ENCODE measurements at regions not wholly inside any gene's neighbourhood (a gene's known extent, or its start where the extent isn't known, plus 50 kb on each side); places are given as distances from the start of the nearest gene placed in this dataset.
A peak's percentile ranks its signal among the peaks of the same experiment; 100 is the strongest.

- Histone ChIP-seq H3K4me3 (ENCODE audit: low read depth, low read length) (no peak overlapping the region), H3K36me3 (ENCODE audit: control insufficient read depth, insufficient read depth, low read length) (no peaks in the 10 kb centered on the region), H3K27me3 (ENCODE audit: control insufficient read depth, insufficient read depth, low read length) (no peaks in the 10 kb centered on the region), H3K9me3 (ENCODE audit: control insufficient read depth, insufficient read depth, low read length) (no peaks in the 10 kb centered on the region), H3K27ac (ENCODE audit: low read depth, low read length) (no peak overlapping the region), H3K4me1 (ENCODE audit: control insufficient read depth, insufficient read depth, low read length) (no peaks in the 10 kb centered on the region)
- 92% methylated on average over 4 of the region's 6 CpGs for WGBS (ENCODE audit: insufficient coverage)
- DNase-seq (ENCODE audit: low read depth in 4 of 6, low spot score in 6 of 6), result no peak
Observed at GRCh38 chr6:9614778-9615177, 800.1 kb downstream of the TFAP2A start.

- H3K4me1 ChIP-seq (ENCODE audit: control insufficient read depth, insufficient read depth, low read length), result no peaks in the 10 kb centered on the region
- WGBS (ENCODE audit: insufficient coverage), result 86% methylated on average over 1 of the region's 2 CpGs
- H3K9me3 ChIP-seq (ENCODE audit: control insufficient read depth, insufficient read depth, low read length), result no peaks in the 10 kb centered on the region
Observed at GRCh38 chr6:9612489-9612888, 802.4 kb downstream of the TFAP2A start.

GRCh38 chr6:9610620-9611415, 804.1 kb downstream of the TFAP2A start:
- Histone ChIP-seq H3K27me3 (ENCODE audit: control insufficient read depth, insufficient read depth, low read length) (peaks cover 4% of the 10 kb centered on the region), H3K4me3 (ENCODE audit: low read depth, low read length) (no peak overlapping the region), H3K27ac (ENCODE audit: low read depth, low read length) (no peak overlapping the region), H3K36me3 (ENCODE audit: control insufficient read depth, insufficient read depth, low read length) (no peaks in the 10 kb centered on the region), H3K4me1 (ENCODE audit: control insufficient read depth, insufficient read depth, low read length) (no peaks in the 10 kb centered on the region), H3K9me3 (ENCODE audit: control insufficient read depth, insufficient read depth, low read length) (peaks cover 1% of the 10 kb centered on the region)
- no CpG with 5 or more reads among the region's 8 CpGs for WGBS (ENCODE audit: insufficient coverage)
- peak in 2 of 6 donors; percentile 11 to 86 for DNase-seq (ENCODE audit: low read depth in 4 of 6, low spot score in 6 of 6)

More at GRCh38 chr6:9612489-9612888, 802.4 kb downstream of the TFAP2A start:
- H3K36me3 ChIP-seq (ENCODE audit: control insufficient read depth, insufficient read depth, low read length), result no peaks in the 10 kb centered on the region
- no peaks in the 10 kb centered on the region for H3K27me3 ChIP-seq (ENCODE audit: control insufficient read depth, insufficient read depth, low read length)
- no peak overlapping the region for H3K27ac ChIP-seq (ENCODE audit: low read depth, low read length)
- no peak for DNase-seq (ENCODE audit: low read depth in 4 of 6, low spot score in 6 of 6)
- H3K4me3 ChIP-seq (ENCODE audit: low read depth, low read length), result no peak overlapping the region

GRCh38 chr6:9606435-9607134, 808.3 kb downstream of the TFAP2A start:
- Histone ChIP-seq H3K36me3 (ENCODE audit: control insufficient read depth, insufficient read depth, low read length) (no peaks in the 10 kb centered on the region), H3K27me3 (ENCODE audit: control insufficient read depth, insufficient read depth, low read length) (peaks cover 4% of the 10 kb centered on the region), H3K4me3 (ENCODE audit: low read depth, low read length) (no peak overlapping the region), H3K9me3 (ENCODE audit: control insufficient read depth, insufficient read depth, low read length) (peaks cover 1% of the 10 kb centered on the region), H3K4me1 (ENCODE audit: control insufficient read depth, insufficient read depth, low read length) (no peaks in the 10 kb centered on the region), H3K27ac (ENCODE audit: low read depth, low read length) (no peak overlapping the region)
- DNase-seq (ENCODE audit: low read depth in 4 of 6, low spot score in 6 of 6), result no peak
- 43% methylated on average over 8 of the region's 14 CpGs for WGBS (ENCODE audit: insufficient coverage)

GRCh38 chr6:9594746-9595145, 820.1 kb downstream of the TFAP2A start:
- H3K4me3 ChIP-seq (ENCODE audit: low read depth, low read length), result no peak overlapping the region
- H3K27ac ChIP-seq (ENCODE audit: low read depth, low read length), result no peak overlapping the region
- peak in 1 of 6 donors; percentile 54 for DNase-seq (ENCODE audit: low read depth in 4 of 6, low spot score in 6 of 6)
- no peaks in the 10 kb centered on the region for H3K36me3 ChIP-seq (ENCODE audit: control insufficient read depth, insufficient read depth, low read length)
- no peaks in the 10 kb centered on the region for H3K4me1 ChIP-seq (ENCODE audit: control insufficient read depth, insufficient read depth, low read length)
- no CpG with 5 or more reads among the region's 2 CpGs for WGBS (ENCODE audit: insufficient coverage)
- no peaks in the 10 kb centered on the region for H3K9me3 ChIP-seq (ENCODE audit: control insufficient read depth, insufficient read depth, low read length)
- no peaks in the 10 kb centered on the region for H3K27me3 ChIP-seq (ENCODE audit: control insufficient read depth, insufficient read depth, low read length)

- no peaks in the 10 kb centered on the region for H3K4me1 ChIP-seq (ENCODE audit: control insufficient read depth, insufficient read depth, low read length)
- no peaks in the 10 kb centered on the region for H3K36me3 ChIP-seq (ENCODE audit: control insufficient read depth, insufficient read depth, low read length)
- H3K4me3 ChIP-seq (ENCODE audit: low read depth, low read length), result no peak overlapping the region
- DNase-seq (ENCODE audit: low read depth in 4 of 6, low spot score in 6 of 6), result no peak
- H3K27ac ChIP-seq (ENCODE audit: low read depth, low read length), result no peak overlapping the region
- no peaks in the 10 kb centered on the region for H3K27me3 ChIP-seq (ENCODE audit: control insufficient read depth, insufficient read depth, low read length)
- no CpG with 5 or more reads among the region's 3 CpGs for WGBS (ENCODE audit: insufficient coverage)
- no peaks in the 10 kb centered on the region for H3K9me3 ChIP-seq (ENCODE audit: control insufficient read depth, insufficient read depth, low read length)
Observed at GRCh38 chr6:9593554-9593953, 821.3 kb downstream of the TFAP2A start.

- 71% methylated on average over 1 of the region's 2 CpGs for WGBS (ENCODE audit: insufficient coverage)
- Histone ChIP-seq H3K27me3 (ENCODE audit: control insufficient read depth, insufficient read depth, low read length) (no peaks in the 10 kb centered on the region), H3K9me3 (ENCODE audit: control insufficient read depth, insufficient read depth, low read length) (no peaks in the 10 kb centered on the region), H3K36me3 (ENCODE audit: control insufficient read depth, insufficient read depth, low read length) (no peaks in the 10 kb centered on the region), H3K27ac (ENCODE audit: low read depth, low read length) (no peak overlapping the region), H3K4me1 (ENCODE audit: control insufficient read depth, insufficient read depth, low read length) (no peaks in the 10 kb centered on the region), H3K4me3 (ENCODE audit: low read depth, low read length) (no peak overlapping the region)
- peak in 1 of 6 donors; percentile 64 for DNase-seq (ENCODE audit: low read depth in 4 of 6, low spot score in 6 of 6)
Observed at GRCh38 chr6:9583753-9584352, 831.0 kb downstream of the TFAP2A start.

GRCh38 chr6:9581155-9581554, 833.7 kb downstream of the TFAP2A start:
- H3K27ac ChIP-seq (ENCODE audit: low read depth, low read length), result no peak overlapping the region
- no peak overlapping the region for H3K4me3 ChIP-seq (ENCODE audit: low read depth, low read length)
- no peaks in the 10 kb centered on the region for H3K27me3 ChIP-seq (ENCODE audit: control insufficient read depth, insufficient read depth, low read length)
- no peaks in the 10 kb centered on the region for H3K9me3 ChIP-seq (ENCODE audit: control insufficient read depth, insufficient read depth, low read length)
- no peak for DNase-seq (ENCODE audit: low read depth in 4 of 6, low spot score in 6 of 6)
- H3K4me1 ChIP-seq (ENCODE audit: control insufficient read depth, insufficient read depth, low read length), result no peaks in the 10 kb centered on the region
- no peaks in the 10 kb centered on the region for H3K36me3 ChIP-seq (ENCODE audit: control insufficient read depth, insufficient read depth, low read length)

- H3K36me3 ChIP-seq (ENCODE audit: control insufficient read depth, insufficient read depth, low read length), result no peaks in the 10 kb centered on the region
- H3K27ac ChIP-seq (ENCODE audit: low read depth, low read length), result no peak overlapping the region
- DNase-seq (ENCODE audit: low read depth in 4 of 6, low spot score in 6 of 6), result no peak
- H3K4me1 ChIP-seq (ENCODE audit: control insufficient read depth, insufficient read depth, low read length), result no peaks in the 10 kb centered on the region
- H3K4me3 ChIP-seq (ENCODE audit: low read depth, low read length), result no peak overlapping the region
- WGBS (ENCODE audit: insufficient coverage), result 80% methylated on average over 4 of the region's 4 CpGs
- H3K27me3 ChIP-seq (ENCODE audit: control insufficient read depth, insufficient read depth, low read length), result no peaks in the 10 kb centered on the region
- no peaks in the 10 kb centered on the region for H3K9me3 ChIP-seq (ENCODE audit: control insufficient read depth, insufficient read depth, low read length)
Observed at GRCh38 chr6:9576521-9576920, 838.4 kb downstream of the TFAP2A start.

Data from spinal cord (tissue), 9 donors.